NOMO-1 (cell line): ENCODE measurements at regions not wholly inside any gene's neighbourhood (a gene's known extent, or its start where the extent isn't known, plus 50 kb on each side); places are given as distances from the start of the nearest gene placed in this dataset.
"Not testable (repeated sequence)": the region's sequence is repeated elsewhere in the genome, so short reads cannot be mapped to it uniquely, and the experiment has no call there.

Experiments
- DNase-seq, 2 experiments: peaks; one replicate each; lab custom pipeline; 2025; ENCODE audit not compliant: unreplicated experiment in 2 of 2; lab: John Stamatoyannopoulos, UW

GRCh38 chr6:19892260-19892659, 55.1 kb downstream of the ID4 start:
- no peak for DNase-seq

DNA sequence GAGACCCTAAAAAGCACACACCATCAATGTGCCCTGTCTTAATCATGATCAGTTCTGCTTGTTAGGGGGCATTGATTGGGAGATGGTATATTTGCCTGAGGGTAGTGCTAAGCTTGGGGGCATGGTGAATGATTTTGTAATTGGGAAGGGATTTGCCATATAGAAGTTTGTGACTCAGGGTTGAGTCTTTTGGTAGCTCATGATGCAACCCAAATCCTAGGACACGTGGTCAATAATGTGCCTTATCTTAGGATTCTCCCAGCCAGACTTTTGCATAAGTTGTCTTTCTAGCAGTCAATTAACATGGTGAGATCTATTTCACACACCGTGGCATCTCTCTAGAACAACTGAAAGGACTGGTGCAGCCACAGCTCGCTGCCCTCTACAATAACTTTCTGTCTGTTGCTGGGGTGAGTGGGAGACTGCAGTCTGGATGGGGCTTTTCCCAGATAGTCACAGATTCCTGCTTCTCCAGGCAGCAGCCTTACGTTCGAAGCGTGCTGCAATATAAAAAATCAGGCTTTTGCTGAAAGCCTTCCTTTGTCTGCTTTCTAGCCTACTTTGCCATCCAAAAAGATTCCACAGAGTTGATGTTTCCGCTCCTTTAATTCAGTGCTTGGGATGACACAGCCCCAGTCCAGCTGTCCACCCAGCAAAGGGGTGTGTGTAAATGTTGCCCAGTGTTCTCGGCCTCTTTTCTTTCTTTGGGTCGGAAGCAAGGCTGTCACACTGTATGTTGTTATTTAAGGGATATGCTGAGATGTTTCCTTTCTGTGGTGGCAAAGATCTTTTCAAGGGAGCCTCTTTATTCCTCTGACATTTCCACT, 58.9 kb downstream of the ID4 start:
- DNase-seq, result no peak

- no peak for DNase-seq
These were observed 59.5 kb downstream of the ID4 start for GRCh38 chr6:19896693-19897010.

DNA sequence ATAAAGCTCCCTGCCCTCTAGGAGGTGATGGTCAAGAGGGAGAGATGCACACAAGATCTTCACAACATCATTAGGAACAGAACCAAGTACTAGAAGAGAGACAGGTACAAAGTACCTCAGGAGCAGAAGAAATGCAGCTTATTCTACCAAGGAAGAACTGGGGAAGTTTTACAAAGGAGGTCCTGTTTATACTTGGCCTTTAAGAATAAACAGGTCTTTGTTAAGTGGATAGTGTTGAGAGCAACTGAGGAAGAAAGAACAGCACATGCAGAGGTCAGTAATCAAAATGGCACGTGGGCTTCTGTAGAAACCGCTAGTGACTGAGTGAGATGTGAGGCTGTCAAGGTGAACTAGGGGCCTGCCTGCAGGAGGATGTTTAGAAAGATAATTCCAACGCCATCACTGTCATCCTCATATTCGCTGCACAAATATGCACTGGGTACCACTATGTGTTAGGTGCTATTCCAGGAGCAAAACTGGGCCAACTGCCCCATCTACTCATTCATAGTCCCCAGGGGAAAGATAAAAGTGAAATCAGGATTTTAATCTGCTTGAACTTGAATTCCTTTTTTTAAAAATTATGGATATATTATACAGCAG, 61.1 kb downstream of the ID4 start:
- no peak for DNase-seq

GRCh38 chr6:19902201-19902600, 65.0 kb downstream of the ID4 start:
- no peak for DNase-seq

DNA sequence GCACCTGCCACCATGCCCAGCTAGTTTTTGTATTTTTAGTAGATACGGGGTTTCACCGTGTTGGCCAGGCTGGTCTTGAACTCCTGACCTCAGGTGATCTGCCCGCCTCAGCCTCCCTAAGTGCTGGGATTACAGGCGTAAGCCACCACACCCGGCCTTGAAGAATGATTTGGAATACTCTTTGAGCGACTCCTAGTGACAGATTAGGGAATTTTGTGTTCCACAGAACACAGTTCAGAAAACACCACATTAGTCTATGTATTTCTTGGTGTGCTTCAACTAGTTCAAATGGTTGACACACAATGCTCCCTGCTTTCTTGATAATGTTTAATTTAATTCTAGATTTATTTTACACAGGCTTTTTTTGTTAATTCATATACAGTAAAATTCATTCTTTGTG, 67.2 kb downstream of the ID4 start:
- DNase-seq, result not testable (repeated sequence)

DNA sequence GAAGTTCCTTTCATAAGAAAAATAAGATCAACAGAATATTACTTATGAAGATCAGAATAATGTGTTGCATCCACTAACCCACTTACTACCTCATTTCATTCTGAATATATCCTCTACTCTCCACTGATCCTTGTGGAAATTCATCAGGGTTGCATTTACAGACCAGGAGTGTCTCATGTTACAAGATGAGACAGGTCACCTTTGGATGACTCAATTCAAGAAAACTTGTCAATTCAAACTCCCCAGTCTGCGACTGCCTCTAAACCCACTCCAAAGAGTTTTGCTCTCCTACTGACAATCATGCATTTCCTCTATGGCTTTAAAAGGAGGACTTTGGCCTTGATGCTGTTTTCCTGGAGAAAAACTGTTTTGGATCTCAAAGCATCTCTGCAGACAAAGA, 68.4 kb downstream of the ID4 start:
- no peak for DNase-seq

DNA sequence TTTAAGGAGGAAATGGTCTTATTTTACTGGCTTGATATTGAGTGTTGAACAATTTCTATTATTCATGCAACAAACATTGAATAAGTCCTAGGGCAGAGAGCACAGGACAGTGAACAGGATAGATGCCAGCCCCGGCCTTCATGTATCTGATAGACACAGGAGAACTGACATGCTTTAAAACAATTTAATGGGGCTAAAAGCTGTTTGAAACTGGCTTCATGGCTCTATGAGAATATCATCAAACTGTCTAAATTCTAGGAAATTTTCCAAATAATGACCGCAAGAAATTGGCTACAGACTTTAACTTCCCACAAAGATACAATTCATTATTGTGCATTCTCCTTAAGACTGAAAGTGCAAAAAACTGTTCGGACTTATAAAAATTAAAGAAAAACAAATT, 69.0 kb downstream of the ID4 start:
- no peak for DNase-seq

GRCh38 chr6:19911223-19911622, 74.1 kb downstream of the ID4 start:
- no peak for DNase-seq

GRCh38 chr6:19918436-19918835, 81.3 kb downstream of the ID4 start:
- DNase-seq, result no peak

- no peak for DNase-seq
These were observed 84.6 kb downstream of the ID4 start for GRCh38 chr6:19921786-19922185.

GRCh38 chr6:19925533-19925932, 88.4 kb downstream of the ID4 start:
- DNase-seq, result no peak

DNA sequence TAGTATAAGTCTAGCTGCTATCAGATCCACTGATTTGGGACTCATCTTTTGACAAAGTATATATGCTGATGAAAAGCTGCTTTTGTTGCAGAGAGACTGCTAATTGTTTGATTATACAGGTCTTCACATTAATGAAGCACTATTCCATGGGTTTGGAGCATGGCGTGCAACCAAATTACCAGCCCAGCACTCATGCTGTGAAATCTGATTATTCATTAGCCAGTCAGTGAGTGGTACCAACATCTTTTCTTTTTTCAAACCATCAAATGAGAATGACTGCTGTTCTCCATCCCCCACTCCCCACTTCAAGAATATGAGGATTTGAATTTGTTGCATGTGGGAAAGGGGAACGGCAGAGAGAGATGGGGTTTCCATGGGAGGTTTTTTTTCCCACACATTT, 91.3 kb downstream of the ID4 start:
- no peak for DNase-seq

DNA sequence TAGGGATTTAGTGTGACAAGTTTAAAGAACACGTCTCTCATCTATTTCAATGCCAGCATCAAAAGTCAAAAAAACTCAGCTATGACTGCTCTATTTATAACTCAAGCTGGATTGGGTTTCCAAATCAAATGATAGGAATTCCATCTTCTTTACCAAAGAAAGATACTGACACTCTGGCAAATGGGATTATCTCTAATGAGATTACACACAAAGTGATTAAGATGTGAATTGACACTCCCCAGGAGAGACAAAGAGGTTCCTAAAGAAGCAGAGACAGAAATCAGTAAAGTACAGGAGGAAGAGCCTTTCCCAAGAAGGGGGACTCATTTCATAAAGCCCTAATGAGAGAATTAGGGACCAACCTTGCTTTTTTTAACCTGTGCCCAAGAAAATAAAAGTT, 92.1 kb downstream of the ID4 start:
- DNase-seq, result no peak

GRCh38 chr6:19934996-19935591, 97.9 kb downstream of the ID4 start:
- DNase-seq, result no peak

- not testable (repeated sequence) for DNase-seq
These were observed 102.2 kb downstream of the ID4 start for GRCh38 chr6:19939321-19939720.

GRCh38 chr6:19939926-19940325, 102.8 kb downstream of the ID4 start:
- not testable (repeated sequence) for DNase-seq

- DNase-seq, result no peak
These were observed 105.9 kb downstream of the ID4 start for GRCh38 chr6:19943042-19943441.

DNA sequence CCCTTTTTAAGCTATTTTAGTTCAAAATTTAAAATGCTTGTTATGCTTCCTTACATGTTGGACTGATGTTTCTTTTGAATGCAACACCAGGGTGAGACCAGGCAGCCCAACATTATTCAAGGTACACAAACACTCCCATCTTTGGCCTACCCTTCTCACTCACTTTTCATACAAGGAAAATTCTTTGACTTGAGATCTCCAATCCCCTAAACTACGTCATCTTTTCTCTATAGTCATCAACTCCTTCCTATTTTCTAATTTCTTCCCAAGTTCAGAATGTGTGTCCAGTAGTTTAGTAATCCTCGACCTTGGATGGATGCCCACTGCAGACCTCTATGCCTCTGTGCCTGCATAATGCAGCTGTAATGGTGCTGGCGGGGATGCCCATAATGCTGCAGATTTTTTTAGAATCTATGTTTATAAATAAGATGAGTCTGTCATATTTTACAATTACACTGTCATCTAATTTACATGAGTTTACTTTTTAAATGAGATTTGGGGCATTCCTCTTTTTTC, 108.7 kb downstream of the ID4 start:
- no peak for DNase-seq

DNA sequence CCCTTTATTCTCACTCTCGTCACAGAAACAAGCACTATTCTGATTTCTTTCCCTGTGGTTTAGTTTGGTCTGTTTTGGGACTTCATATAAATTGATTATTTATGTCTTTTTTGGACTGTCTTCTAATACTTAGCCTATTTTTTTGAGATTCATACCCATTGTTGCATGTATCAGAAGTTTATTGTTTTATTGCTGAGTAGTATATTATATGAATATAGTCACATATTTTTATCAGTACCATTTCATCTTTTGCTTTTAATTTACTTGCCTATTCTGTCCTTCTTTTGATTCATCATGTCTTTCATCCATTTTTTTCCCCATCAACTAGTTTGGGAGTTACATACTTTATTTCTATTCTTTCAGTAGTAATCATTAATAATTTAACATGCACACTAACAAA, 112.0 kb downstream of the ID4 start:
- DNase-seq, result no peak

DNA sequence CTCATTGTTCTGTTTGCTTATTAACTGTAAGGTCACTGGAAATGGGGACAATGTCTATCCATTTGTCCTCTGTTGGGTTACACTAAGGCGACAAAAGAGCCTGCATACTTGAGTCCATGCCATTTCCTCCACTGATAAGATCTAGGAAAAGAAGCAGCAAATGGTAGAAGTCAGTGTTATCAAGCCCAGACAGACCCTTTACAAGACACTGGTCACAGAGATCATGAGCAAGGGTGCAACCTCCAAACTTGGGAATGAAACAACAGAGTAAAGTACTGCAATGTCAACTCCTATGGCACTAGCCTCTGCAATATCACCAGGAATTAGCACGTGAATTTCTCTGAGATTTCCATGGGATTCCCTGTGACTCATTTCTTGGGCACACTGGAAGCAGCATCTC, 126.9 kb downstream of the ID4 start:
- no peak for DNase-seq

DNA sequence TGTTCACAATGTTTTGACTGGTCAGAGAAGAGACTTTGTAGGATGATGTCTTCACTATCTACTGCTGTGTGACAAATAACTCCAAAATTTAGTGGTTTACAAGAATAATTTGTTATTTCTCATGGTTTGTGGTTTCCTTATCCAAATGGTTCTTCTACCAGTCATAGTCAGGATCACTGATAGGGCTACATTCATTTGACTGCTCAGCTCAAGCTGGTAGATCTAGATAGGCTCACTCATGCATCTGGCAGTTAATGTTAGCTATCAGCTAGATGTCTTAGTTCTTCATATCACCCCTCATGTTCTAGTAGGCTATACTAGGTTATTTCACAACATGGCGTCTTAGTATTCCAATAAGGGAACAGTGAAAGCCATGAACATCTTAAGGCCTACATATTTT, 131.0 kb downstream of the ID4 start:
- DNase-seq, result no peak
